IgD-negative memory B cell (primary cell): ENCODE measurements at regions not wholly inside any gene's neighbourhood (a gene's known extent, or its start where the extent isn't known, plus 50 kb on each side); places are given as distances from the start of the nearest gene placed in this dataset.

Source experiments
- H3K27ac Mint-ChIP-seq, 3 donors: one replicate each; pipeline ENCODE4 v1.8.0; 2020 to 2022; ENCODE audit warnings: mild to moderate bottlenecking in 3 of 3, mixed read lengths in 3 of 3, moderate library complexity in 1 of 3
- H3K27me3 Mint-ChIP-seq: one replicate; pipeline ENCODE4 v1.8.0; 2021; ENCODE audit warnings: mixed read lengths
- H3K36me3 Mint-ChIP-seq: one replicate; pipeline ENCODE4 v1.8.0; 2020; ENCODE audit warnings: mild to moderate bottlenecking, mixed read lengths
- H3K4me1 Mint-ChIP-seq, 3 donors: one replicate each; pipeline ENCODE4 v1.8.0; 2020 to 2022; ENCODE audit warnings: mixed read lengths in 3 of 3, mild to moderate bottlenecking in 1 of 3
- H3K4me3 Mint-ChIP-seq, 4 donors: one replicate each; pipeline ENCODE4 v1.8.0; 2020 to 2022; ENCODE audit warnings: mild to moderate bottlenecking in 4 of 4, mixed read lengths in 4 of 4, moderate library complexity in 3 of 4
- H3K9me3 Mint-ChIP-seq, 3 donors: one replicate each; pipeline ENCODE4 v1.8.0; 2020 to 2021; ENCODE audit warnings: mixed read lengths in 3 of 3, mild to moderate bottlenecking in 1 of 3

- no peak overlapping the region for H3K4me3 Mint-ChIP-seq
Measured at GRCh38 chr16:79864032-79864780, 263.7 kb upstream of the MAF start.

GRCh38 chr16:79863128-79864031 is 262.8 kb upstream of the MAF start:
- no peaks in the 10 kb centered on the region for H3K4me1 Mint-ChIP-seq
- H3K4me3 Mint-ChIP-seq, result no peak overlapping the region
- peaks cover 0 to 6% (median 0%) of the 10 kb centered on the region in 3 donors for H3K9me3 Mint-ChIP-seq
- no peak overlapping the region for H3K27ac Mint-ChIP-seq
- H3K36me3 Mint-ChIP-seq, result no peaks in the 10 kb centered on the region
- H3K27me3 Mint-ChIP-seq, result peaks cover 12% of the 10 kb centered on the region

More at GRCh38 chr16:79864032-79864780, 263.7 kb upstream of the MAF start:
- Mint-ChIP-seq H3K27ac (no peak overlapping the region), H3K9me3 (peaks cover 0 to 6% (median 0%) of the 10 kb centered on the region in 3 donors), H3K36me3 (no peaks in the 10 kb centered on the region), H3K4me1 (no peaks in the 10 kb centered on the region), H3K27me3 (peaks cover 12% of the 10 kb centered on the region)

GRCh38 chr16:79862601-79863000 is 262.1 kb upstream of the MAF start:
- peaks cover 0 to 6% (median 1%) of the 10 kb centered on the region in 3 donors for H3K9me3 Mint-ChIP-seq
- H3K27ac Mint-ChIP-seq, result no peak overlapping the region
- H3K4me3 Mint-ChIP-seq, result no peak overlapping the region
- no peaks in the 10 kb centered on the region for H3K36me3 Mint-ChIP-seq
- no peaks in the 10 kb centered on the region for H3K4me1 Mint-ChIP-seq
- peaks cover 12% of the 10 kb centered on the region for H3K27me3 Mint-ChIP-seq

DNA sequence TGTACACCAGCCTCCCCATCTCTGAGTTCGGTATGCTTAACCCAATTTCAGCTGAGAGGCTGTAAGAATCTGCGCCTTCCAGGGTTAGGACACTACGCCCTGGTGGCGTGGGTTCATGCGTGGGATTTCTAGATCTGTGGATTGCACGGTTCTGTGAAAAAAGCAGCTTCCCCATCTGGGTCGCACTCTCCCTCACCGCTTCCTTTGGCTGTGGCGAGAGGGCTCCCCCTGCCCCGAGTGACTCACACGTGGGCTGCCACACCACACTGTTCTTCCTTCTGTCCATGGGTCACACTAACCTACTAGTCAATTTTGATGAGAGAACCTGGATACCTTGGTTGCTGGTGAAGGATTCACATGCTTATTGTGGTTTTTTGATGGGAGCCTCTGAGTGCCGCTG is 256.0 kb upstream of the MAF start:
- Mint-ChIP-seq H3K27me3 (peaks cover 14% of the 10 kb centered on the region), H3K27ac (no peak overlapping the region), H3K4me1 (no peaks in the 10 kb centered on the region), H3K9me3 (peaks cover 6 to 16% (median 14%) of the 10 kb centered on the region in 3 donors), H3K4me3 (no peak overlapping the region), H3K36me3 (no peaks in the 10 kb centered on the region)

- peaks cover 3% of the 10 kb centered on the region for H3K36me3 Mint-ChIP-seq
- no peak overlapping the region for H3K4me3 Mint-ChIP-seq
- peaks cover 0 to 2% (median 0%) of the 10 kb centered on the region in 3 donors for H3K4me1 Mint-ChIP-seq
- peaks cover 1% of the 10 kb centered on the region for H3K27me3 Mint-ChIP-seq
- peaks cover 2 to 9% (median 7%) of the 10 kb centered on the region in 3 donors for H3K9me3 Mint-ChIP-seq
- H3K27ac Mint-ChIP-seq, result no peak overlapping the region
Measured at GRCh38 chr16:79850348-79850747, 249.8 kb upstream of the MAF start.

- peaks cover 0 to 2% (median 0%) of the 10 kb centered on the region in 3 donors for H3K4me1 Mint-ChIP-seq
- H3K9me3 Mint-ChIP-seq, result peaks cover 0 to 7% (median under 1%) of the 10 kb centered on the region in 3 donors
- H3K4me3 Mint-ChIP-seq, result no peak overlapping the region
- H3K27me3 Mint-ChIP-seq, result no peaks in the 10 kb centered on the region
- peaks cover 3% of the 10 kb centered on the region for H3K36me3 Mint-ChIP-seq
- H3K27ac Mint-ChIP-seq, result no peak overlapping the region
Measured at GRCh38 chr16:79849119-79849518, 248.6 kb upstream of the MAF start.

DNA sequence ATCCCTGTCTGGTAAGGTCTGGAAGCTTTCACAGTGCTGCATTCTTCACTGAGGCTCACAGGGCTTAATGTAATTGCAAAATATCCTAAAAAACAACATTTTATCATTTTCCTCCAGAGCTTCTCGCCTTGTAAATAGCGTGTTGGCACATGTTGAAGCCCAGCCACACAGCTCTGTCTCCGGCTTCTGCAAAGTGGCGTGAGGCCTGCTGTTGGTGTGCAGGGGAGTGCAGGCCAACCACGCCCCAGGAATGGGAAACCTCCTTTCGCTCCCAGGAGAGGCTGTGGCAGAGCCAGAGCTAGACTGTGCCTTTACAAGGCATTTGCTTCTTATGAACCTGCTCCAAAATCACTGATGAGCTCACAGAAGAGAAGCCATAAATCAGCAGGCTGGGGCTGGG is 248.2 kb upstream of the MAF start:
- peaks cover 0 to 7% (median 0%) of the 10 kb centered on the region in 3 donors for H3K9me3 Mint-ChIP-seq
- H3K4me1 Mint-ChIP-seq, result peaks cover 0 to 2% (median 0%) of the 10 kb centered on the region in 3 donors
- H3K27me3 Mint-ChIP-seq, result no peaks in the 10 kb centered on the region
- H3K4me3 Mint-ChIP-seq, result no peak overlapping the region
- peaks cover 3% of the 10 kb centered on the region for H3K36me3 Mint-ChIP-seq
- no peak overlapping the region for H3K27ac Mint-ChIP-seq

- Mint-ChIP-seq H3K27ac (no peak overlapping the region), H3K4me1 (peaks cover 0 to 2% (median 0%) of the 10 kb centered on the region in 3 donors), H3K9me3 (no peaks in the 10 kb centered on the region), H3K27me3 (peaks cover 4% of the 10 kb centered on the region), H3K4me3 (no peak overlapping the region), H3K36me3 (peaks cover 3% of the 10 kb centered on the region)
Measured at GRCh38 chr16:79847569-79847968, 247.0 kb upstream of the MAF start.

- Mint-ChIP-seq H3K27ac (no peak overlapping the region), H3K27me3 (peaks cover 4% of the 10 kb centered on the region), H3K4me1 (peaks cover 0 to 2% (median 0%) of the 10 kb centered on the region in 3 donors), H3K4me3 (no peak overlapping the region), H3K36me3 (peaks cover 3% of the 10 kb centered on the region), H3K9me3 (no peaks in the 10 kb centered on the region)
Measured at GRCh38 chr16:79847101-79847500, 246.6 kb upstream of the MAF start.

DNA sequence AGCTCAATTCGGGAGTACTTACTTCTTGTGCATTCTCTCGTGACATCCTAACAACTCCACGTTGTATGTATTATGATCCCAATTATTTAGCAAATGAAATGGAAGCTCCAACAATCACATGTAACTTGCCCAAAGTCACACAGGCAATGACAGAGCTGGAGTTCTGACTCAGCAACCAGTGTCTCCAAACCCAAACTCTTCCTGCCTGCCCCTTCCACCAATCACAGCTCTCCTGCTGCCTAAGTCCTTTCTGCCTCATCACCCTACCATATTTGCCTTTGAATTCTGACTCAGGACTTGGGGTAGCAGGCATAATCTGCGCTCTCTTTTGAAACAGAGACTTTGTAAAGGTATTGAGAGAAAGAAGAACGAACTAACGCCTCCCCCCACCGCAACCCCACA is 245.2 kb upstream of the MAF start:
- H3K4me3 Mint-ChIP-seq, result no peak overlapping the region
- H3K27ac Mint-ChIP-seq, result no peak overlapping the region
- peaks cover 4% of the 10 kb centered on the region for H3K27me3 Mint-ChIP-seq
- H3K4me1 Mint-ChIP-seq, result peaks cover 0 to 2% (median 0%) of the 10 kb centered on the region in 3 donors
- peaks cover 3% of the 10 kb centered on the region for H3K36me3 Mint-ChIP-seq
- no peaks in the 10 kb centered on the region for H3K9me3 Mint-ChIP-seq

GRCh38 chr16:79845033-79845733 is 244.6 kb upstream of the MAF start:
- Mint-ChIP-seq H3K9me3 (no peaks in the 10 kb centered on the region), H3K36me3 (peaks cover 1% of the 10 kb centered on the region), H3K4me3 (no peak overlapping the region), H3K4me1 (peaks cover 0 to 2% (median 0%) of the 10 kb centered on the region in 3 donors), H3K27ac (no peak overlapping the region), H3K27me3 (peaks cover 4% of the 10 kb centered on the region)

GRCh38 chr16:79844603-79845002 is 244.1 kb upstream of the MAF start:
- H3K27ac Mint-ChIP-seq, result no peak overlapping the region
- peaks cover 4% of the 10 kb centered on the region for H3K27me3 Mint-ChIP-seq
- H3K4me1 Mint-ChIP-seq, result peaks cover 0 to 2% (median 0%) of the 10 kb centered on the region in 3 donors
- H3K36me3 Mint-ChIP-seq, result no peaks in the 10 kb centered on the region
- H3K9me3 Mint-ChIP-seq, result no peaks in the 10 kb centered on the region
- no peak overlapping the region for H3K4me3 Mint-ChIP-seq

GRCh38 chr16:79843631-79844043 is 243.1 kb upstream of the MAF start:
- no peaks in the 10 kb centered on the region for H3K36me3 Mint-ChIP-seq
- H3K9me3 Mint-ChIP-seq, result no peaks in the 10 kb centered on the region
- H3K4me3 Mint-ChIP-seq, result no peak overlapping the region
- no peak overlapping the region for H3K27ac Mint-ChIP-seq
- H3K27me3 Mint-ChIP-seq, result peaks cover 4% of the 10 kb centered on the region
- H3K4me1 Mint-ChIP-seq, result peaks cover 0 to 2% (median 0%) of the 10 kb centered on the region in 3 donors

GRCh38 chr16:79843145-79843544 is 242.6 kb upstream of the MAF start:
- Mint-ChIP-seq H3K4me1 (no peaks in the 10 kb centered on the region), H3K27me3 (peaks cover 4% of the 10 kb centered on the region), H3K4me3 (no peak overlapping the region), H3K9me3 (no peaks in the 10 kb centered on the region), H3K36me3 (no peaks in the 10 kb centered on the region), H3K27ac (no peak overlapping the region)

GRCh38 chr16:79842197-79842596 is 241.7 kb upstream of the MAF start:
- Mint-ChIP-seq H3K9me3 (no peaks in the 10 kb centered on the region), H3K36me3 (no peaks in the 10 kb centered on the region), H3K4me3 (no peak overlapping the region), H3K27me3 (peaks cover 4% of the 10 kb centered on the region), H3K27ac (no peak overlapping the region), H3K4me1 (no peaks in the 10 kb centered on the region)
